NCI-H187 (cell line): ENCODE measurements at regions not wholly inside any gene's neighbourhood (a gene's known extent, or its start where the extent isn't known, plus 50 kb on each side); places are given as distances from the start of the nearest gene placed in this dataset.

Experiments
- DNase-seq, 2 experiments: peaks; one replicate each; lab custom pipeline; 2025; lab: John Stamatoyannopoulos, UW

DNA sequence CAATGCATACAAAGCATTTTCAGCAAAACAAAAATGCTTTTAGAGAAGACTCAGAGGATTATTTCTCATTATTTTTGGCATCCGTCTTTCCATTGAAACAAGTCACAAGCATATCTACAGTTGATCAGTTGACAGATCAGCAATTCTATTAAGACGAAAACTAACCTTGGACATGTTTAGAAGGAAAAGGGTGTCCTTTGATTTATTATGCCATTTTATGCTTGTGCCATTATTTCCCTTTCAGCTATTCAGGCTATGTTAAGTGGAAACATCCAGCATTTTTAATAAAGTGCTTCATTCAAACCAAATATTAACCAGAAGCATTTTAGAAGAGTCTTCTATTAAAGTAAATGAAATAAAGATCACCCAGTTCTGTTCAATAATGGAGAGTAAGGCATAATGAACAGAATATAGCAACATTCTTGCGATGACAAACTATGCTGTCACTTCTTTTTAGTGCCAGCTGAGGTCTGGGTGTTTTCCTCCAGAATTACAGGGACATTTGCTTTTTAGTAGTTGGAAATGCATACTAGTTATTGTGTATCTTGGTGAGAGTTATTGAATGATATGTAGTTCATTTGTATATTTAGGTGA, 481.4 kb downstream of the PLA2G4A start:
- DNase-seq, result no peak

DNA sequence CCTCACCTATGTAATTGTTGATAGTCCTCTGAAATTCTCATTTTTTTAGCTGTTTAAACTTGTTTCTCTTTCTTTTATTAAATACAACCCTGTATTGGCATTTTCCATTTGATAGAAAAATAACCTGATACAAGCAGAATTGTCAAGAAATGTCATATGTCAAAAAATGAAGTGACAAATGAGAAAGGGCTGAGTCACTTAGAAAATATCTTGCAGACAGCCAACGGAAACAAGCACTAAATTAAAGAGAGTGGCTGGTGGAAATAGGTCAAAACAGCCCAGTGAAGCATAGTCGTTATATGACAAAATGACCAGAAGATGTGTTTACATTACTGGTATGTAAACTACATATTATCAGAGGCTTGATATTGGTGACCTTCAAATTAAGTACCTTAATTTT, 484.4 kb downstream of the PLA2G4A start:
- DNase-seq, result no peak

DNA sequence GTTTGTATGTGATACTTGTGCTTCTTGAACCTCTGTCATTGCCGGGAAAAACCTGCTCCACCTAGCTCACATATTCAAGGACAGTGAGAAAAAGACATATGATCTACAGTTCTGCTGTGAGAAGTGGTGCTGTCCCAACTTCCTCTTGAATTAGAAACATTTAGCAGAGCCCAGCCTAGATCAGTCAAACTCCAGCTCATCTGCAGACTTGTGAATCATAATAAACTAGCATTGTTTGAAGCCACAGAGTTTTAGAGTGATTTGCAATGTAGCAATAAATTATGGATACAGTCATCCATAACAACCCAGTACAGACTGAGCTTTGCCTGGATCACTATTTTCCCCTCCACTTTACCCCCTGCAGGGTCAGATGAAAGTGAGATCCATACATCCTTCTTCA, 497.8 kb downstream of the PLA2G4A start:
- no peak for DNase-seq

DNA sequence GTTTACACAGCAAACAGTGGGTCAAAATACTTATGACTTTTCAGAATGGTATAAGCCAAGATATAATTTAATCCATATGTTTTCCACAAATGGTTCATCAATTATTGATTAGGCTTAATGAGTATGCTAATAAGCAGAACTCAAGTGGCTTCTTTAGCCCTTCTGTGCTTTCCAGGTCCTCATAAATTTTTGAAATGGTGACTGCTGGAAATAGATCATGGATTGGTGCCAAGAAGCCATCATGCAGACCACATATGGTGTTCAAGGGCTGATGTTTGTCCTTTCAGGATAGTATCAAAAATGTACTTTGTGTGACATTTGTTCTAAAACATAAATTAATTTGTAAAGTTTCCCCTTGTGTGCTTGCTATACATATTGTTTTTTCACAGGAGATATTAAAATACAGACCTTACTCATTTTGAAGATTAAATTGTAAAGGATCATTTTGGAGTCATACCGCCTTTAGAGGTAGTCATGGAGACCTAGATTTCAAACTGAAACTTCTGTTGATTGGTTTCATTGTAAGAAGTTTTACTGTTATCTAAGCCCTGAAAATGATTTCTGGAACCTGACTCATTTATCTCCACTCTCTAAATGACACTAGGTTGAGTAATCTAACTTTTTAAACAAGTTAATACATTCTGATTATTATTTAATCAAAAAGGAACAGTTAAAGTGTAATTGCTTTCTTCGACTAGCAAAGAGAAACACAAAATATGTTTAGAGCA, 507.9 kb downstream of the PLA2G4A start:
- no peak for DNase-seq

DNA sequence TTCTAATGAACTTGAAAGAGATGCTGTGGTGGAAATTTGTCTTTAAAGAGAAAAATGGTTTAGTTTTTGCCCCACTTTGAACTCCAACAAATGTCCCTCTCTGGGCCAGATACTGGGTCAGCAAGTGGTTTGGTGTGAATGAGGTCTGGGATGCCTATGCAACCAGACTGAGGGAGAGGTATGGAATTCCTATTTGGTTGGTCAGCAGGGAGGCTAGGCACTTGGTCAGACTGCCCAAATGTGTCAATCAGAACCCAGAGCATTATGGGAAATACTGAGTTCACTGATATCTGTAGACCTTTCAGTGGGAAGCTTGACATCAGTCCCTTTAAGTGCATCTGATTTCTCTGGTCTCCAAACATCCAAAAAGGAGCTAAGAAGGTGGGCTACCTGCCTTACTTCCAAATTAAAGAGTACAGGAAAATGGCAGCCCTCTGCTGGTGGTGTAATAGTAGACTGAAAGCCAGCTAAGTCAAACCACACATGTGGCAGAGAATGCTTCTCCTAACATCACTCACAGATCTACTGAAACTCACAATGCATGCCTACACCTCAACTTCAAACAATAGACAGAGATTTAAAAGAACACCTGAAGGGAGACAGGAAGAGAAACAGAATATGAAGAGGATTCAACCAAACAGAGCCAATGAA, 510.1 kb downstream of the PLA2G4A start:
- DNase-seq, result no peak

DNA sequence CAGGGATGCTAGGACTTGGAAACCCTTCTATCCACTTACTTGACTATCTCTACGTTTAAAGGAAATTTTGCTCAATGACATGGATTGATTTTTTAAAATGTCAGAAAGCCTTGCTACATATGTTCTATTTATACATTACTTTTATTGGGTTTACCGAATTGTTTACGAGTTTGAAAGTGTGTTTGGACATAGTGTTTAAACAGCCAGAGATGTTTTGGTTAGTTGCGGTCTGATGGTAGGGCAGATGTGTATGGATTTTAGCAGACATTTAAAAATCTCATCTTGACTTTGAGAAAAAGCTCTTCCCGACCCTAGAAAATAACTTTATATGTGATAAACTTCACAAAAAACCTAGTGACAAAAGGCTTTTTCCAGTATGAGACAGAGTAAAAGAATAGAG, 513.7 kb downstream of the PLA2G4A start:
- DNase-seq, result no peak

DNA sequence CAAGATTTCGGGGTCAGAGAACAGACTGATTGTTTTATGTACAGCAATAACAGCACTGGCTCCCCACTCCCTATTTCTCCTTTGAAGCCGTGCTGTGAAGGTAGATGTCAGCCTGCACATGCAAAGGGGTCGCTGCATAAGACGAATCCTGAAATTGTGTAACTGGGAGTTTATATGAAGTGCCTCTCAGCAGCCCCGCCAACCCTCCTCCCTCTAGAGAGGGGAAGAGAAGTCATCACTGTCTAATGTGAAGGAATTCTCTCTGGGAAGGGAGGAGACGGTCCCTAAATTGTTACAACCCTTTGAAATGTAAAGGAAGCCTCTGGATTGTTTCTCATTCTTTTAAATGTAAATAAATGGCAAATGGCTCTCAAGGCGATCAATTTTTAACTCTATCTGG, 545.3 kb downstream of the PLA2G4A start:
- DNase-seq, result no peak

DNA sequence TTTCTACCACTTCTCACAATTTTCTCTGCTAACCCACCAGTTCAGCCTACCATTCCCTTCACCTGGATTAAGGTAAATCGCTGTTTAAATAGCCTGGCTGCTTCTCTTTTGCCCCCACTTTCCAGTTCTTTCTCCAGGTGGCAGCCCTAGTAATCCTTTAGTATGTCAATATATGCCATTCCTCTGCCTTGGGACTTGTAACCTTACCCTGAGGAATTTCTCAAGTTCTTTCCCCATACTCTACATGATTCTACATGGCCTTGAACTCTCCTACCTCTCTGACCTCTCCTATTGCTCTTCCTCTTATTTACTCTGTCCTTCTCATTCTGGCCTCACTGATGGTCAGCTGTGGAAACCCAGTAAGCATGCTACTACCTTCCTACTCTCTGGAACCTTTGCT, 546.0 kb downstream of the PLA2G4A start:
- no peak for DNase-seq

DNA sequence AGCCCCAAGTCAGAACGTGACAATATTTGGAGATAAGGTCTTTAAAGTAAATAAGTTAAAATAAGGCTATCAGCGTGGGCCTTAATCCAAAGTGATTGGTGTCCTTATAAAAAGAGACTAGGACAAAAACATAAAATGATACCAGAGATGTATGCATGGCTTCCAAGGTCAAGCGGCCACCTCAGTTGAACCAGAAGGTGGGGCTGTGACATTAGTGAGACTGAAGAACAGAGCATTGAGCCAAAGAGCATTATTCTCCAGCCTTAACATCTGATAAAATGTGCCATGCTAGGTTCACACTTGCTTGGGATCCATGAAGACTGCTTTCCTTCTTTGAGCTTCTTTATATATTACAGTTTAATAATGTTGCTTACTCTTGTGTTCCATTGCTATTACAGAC, 554.6 kb downstream of the PLA2G4A start:
- no peak for DNase-seq

DNA sequence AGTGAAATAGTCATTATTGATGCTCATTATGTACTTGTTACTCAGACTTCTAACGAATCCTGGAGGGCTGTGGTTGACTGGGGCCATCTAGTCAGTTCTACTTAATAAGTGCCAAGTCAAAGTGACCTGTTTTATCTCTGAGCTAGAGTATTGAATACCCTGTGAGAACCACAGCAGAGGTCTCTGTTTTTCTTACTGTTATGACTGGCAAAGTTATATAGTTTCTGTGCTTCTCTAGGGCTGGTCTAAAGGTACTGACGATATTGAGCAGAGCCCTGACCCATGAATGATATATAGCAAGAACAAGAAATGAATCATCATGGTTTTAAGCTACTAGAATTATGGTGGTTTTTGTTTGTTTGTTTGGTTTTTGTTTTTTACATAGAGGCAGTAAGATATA, 555.8 kb downstream of the PLA2G4A start:
- no peak for DNase-seq

DNA sequence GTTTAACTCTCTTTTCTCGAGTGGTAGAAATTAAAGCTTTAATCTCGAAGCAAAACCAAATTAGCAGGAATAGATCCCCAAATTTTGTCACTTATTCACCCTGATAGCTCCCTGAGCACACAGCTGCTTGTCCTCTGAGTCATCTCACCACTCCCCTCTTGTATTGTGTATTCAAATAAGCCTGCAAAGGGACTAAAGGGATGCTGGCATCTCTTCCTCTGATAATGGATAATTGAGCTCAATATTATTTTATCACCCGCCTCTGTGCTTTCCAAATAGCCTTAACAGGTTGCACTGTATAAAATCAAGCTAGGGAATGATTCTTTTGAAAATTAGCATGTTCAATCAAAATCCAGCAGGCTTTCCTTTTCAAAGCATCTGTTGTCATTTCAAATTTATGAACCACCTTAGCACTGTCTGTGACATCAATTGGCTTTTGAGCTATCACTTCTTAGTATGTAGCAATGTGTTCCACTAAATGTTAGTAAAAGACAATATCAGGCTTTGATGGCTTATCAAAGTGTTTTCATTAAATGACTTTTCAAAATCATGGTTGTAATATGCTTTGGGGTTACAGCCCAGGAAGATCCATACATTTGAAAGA, 561.6 kb downstream of the PLA2G4A start:
- no peak for DNase-seq

DNA sequence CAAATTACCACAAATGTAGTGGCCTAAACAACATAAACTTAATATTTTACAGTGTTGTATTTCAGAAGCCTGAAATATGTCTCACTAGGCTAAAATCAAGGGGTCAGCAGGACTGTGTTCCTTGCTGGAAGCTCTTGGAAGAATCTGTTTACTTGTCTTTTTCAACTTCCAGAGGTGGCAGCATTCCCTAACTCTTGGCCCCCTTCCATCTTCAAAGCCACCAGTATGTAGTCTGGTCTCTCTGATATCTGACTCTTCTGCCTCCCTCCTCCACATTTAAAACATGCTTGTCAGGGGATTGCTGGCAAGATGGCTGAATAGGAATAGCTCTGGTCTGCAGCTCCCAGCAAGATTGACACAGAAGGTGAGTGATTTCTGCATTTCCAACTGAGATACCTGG, 567.5 kb downstream of the PLA2G4A start:
- no peak for DNase-seq

DNA sequence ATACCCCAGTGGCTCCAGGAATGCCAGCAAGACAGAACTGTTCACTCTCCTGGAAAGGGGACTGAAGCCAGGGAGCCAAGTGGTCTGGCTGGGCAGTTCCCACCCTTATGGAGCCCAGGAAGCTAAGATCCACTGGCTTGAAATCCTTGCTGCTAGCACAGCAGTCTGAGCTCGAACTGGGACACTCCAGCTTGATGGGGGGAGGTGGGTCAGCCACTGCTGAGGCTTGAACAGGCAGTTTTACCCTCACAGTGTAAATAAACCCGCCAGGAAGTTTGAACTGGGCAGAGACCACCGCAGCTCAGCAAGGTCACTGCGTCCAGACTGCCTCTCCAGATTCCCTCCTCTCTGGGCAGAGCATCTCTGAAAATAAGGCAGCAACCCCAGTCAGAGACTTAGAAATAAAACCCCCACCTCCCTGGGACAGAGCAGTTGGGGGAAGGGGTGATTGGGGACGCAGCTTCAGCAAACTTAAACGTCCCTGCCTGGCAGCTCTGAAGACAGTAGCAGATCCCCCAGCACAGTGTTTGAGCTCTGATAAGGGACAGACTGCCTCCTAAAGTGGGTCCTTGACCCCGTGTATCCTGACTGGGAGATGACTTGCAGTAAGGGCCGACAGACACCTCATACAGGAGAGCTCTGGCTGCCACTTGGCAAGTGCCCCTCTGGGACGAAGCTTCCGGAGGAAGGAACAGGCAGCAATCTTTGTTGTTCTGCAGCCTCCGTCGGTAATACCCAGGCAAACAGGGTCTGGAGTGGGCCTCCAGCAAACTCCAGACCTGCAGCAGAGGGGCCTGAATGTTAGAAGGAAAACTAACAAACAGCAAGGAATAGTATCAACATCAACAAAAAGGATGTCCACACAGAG, 568.4 kb downstream of the PLA2G4A start:
- DNase-seq, result no peak

DNA sequence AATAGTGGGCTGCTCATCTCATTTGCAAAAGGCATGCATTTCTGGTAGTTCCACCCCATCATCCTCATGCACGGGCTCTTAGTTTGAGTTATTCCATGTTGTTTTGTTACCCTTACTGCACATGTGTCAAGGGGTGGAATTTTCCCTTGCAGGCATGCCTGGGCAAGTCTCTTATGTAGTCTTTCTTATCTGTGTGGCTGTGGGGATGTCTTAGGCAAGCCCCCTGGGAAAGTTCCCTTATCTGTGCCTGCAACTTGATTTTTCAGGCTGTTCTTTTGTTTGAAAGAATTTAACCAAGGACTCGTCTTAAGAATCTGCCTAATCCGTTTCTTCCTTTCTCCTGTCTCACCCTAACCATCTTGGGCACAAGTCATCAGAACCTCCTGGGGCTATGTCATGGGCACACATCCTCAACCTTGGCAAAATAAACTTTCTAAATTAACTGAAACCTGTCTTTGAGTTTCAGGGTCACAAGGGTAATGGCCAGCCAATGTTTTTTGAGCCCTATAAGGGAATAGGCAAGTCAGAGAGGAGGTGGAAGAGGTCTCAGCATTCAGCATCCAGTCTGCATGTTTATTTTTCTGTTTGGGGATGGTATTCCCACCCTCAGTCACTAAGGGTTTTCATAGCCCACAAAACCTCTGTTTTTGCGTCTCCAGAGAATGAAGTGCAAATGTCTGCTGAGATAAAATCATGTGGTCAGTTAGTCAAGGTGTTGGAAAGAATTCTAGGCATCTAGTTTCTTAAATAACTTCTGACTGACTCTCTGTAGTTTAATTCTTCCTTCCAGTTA, 579.7 kb downstream of the PLA2G4A start:
- DNase-seq, result no peak

DNA sequence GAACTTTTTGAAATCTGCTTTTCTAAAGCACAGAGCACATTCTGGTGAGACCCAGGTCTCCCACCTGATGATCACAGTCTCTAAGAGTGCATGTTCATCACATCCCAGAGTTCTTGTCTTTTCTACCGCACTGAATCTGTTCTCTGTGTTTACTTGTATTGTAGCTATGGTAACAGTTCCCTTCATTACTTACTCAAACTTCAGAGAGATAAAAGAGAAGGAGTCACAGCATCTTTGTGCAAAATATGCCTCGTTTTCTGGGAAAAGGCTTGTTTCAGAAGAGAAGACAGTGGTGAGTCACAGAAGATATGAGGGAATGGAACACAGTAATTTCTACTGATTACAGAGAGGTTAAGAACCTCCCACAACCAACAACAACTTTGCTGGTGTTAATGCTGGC, 580.6 kb downstream of the PLA2G4A start:
- no peak for DNase-seq

DNA sequence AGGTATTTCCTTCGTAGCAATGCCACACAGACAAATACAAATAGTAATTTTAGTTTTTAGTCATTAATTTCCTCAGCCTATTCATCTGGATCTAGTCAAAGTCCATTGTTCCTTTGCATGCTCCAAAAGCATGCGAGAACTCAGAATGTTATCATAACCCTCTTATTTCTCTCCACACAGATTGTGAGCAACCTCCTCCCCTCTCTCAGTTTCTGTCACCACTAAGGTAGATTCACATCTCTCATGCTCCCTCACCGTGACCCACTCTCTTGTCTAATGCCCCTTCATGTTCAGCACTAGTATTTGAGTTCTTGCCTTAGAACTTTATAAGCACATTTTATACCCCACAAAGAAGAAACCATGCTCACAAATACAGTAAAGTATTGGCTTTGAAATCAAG, 582.4 kb downstream of the PLA2G4A start:
- DNase-seq, result no peak

DNA sequence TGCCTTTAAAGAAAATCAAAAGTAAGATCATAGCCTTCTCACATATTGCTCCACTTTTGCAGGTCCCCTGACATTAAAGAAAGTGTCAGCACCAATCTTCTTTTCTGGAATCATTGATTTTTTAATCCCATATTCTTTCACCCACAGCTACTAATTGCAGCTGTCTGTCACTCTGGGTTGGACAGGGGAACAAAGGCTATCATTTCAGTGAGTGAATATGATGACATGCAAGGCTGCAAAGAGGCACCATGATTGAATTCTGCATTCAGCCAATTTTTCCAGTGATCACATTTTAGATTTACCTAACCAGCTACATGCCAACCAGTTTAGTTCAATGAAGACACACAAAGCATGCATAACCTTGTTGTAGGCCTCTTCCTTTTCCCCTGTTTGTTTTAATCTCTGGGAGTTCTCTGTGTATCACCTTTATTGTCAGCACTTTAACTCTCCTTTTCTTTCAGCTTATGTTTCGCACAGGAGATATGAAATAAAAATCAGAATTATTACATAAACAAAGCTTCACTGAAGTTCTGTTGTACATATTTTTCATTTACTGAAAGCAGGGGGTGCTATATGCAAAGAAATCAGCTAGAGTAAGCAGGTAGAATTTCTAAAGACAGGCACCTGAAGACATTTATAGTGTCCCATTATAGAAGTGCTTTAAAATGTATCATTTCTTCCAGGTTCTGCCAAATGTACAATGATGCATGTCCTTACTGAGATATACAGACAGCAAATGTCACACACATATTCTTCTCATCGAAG, 584.8 kb downstream of the PLA2G4A start:
- no peak for DNase-seq

DNA sequence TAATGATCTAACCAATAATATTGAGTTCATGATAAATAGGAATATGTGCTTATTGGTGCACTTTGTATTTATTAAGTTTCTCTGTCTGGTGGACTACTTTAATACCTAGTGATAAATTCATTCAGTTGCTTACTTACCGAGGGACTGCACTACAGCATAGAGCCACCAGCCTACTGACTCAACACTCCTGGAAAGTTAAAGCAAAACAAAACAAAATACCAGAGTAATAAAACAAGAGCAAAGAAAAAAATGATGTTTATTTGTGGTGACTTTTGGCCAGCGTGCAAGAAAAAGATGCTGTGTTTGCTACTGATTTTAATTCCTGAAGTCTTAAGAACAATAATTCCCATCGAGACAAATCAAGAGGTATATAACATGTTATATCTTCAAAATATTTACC, 586.3 kb downstream of the PLA2G4A start:
- DNase-seq, result no peak

DNA sequence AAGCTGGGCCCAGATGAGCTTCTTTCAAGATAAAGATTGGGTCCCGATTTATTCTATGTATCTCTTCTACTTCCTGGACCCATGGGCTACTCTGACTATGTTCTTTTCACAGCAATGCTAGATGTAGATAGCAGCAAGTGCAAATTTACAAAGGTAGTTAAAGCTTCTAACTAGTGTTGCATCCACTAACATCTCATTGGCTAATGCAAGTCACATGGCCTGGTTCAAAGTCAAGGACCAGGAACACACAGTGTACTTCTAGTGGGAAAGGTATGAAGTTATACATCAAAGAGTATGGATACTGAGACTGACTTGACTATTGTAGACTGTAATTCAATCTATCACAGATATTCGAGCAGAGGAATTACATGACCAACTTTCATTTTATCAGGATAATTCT, 588.8 kb downstream of the PLA2G4A start:
- DNase-seq, result no peak

DNA sequence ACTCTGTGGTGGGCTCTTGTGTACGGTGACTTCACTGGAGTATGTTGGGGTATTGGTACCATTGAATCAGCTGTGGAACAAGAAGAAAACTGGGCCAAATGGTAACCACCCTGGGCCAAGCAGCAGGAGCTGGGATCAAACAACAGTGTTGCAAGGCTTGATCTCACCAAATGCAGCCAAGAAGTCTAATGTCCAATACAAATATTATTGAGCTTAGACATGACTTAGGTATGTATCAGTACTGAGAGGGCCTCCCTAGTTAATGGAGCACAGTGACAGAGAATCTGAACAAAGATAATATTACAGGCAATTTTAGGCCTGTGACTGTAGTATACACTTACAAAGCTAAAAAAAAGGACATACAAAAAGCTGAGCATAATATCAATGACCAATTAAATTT, 604.8 kb downstream of the PLA2G4A start:
- no peak for DNase-seq

DNA sequence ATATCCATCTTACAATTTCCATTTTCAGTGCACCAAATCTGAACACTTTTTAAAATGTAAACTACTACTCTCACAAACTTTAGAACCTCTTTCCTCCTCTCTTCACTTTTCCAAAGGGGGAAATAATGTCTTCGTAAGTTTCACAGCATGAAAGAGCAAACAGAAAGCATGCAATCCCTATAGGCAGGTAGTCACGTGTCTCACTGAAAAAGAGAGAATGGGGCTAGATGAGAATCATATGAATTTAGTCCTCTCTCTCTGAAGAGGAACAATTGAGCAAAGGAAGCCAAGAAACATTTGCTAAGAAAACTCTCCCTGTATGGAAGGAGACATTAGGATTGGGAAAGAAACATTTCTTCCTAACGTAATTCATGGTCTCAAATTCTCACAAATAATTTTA, 613.9 kb downstream of the PLA2G4A start:
- DNase-seq, result no peak
